HFF-Myc (cell line): ENCODE measurements at regions not wholly inside any gene's neighbourhood (a gene's known extent, or its start where the extent isn't known, plus 50 kb on each side); places are given as distances from the start of the nearest gene placed in this dataset.

Source experiments
- DNase-seq: peaks from one replicate; pipeline ENCODE4 v3.0.0-alpha.2; 2011; ENCODE audit warnings: low read depth; ENCODE audit errors: extremely low read depth
- H3K4me3 ChIP-seq: replicated peaks from 2 replicates; pipeline ENCODE4 v1.5.1; 2011; ENCODE audit warnings: low read depth, mild to moderate bottlenecking, control low read depth, low read length
- TF ChIP-seq, protein P1 (sequence below): IDR thresholded peaks from 2 replicates; pipeline ENCODE4 v1.5.1; 2012; ENCODE audit warnings: mild to moderate bottlenecking, low read depth, low read length, control low read depth; ENCODE audit errors: missing control alignments

DNA sequence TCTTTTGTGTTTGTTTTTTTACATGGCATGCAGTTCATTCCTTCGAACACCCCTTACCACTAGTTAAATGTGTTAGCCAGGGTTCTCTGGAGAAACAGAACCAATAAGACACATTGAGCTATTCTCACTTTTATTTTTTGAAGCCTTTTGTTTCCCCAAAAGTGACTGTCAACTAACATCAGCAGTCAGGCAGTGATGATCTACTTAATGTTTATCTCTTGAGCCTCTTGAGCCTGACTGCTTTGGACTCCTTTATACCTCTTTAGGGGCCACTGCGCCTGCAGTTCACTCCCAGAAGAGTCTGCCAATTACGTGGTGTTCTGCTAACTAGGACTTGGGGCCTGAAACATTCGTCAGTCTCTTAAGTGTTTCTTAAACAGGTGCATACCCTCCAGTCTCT, 163.7 kb upstream of the FLRT2 start:
- TF ChIP-seq, protein P1, sequence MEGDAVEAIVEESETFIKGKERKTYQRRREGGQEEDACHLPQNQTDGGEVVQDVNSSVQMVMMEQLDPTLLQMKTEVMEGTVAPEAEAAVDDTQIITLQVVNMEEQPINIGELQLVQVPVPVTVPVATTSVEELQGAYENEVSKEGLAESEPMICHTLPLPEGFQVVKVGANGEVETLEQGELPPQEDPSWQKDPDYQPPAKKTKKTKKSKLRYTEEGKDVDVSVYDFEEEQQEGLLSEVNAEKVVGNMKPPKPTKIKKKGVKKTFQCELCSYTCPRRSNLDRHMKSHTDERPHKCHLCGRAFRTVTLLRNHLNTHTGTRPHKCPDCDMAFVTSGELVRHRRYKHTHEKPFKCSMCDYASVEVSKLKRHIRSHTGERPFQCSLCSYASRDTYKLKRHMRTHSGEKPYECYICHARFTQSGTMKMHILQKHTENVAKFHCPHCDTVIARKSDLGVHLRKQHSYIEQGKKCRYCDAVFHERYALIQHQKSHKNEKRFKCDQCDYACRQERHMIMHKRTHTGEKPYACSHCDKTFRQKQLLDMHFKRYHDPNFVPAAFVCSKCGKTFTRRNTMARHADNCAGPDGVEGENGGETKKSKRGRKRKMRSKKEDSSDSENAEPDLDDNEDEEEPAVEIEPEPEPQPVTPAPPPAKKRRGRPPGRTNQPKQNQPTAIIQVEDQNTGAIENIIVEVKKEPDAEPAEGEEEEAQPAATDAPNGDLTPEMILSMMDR, result no peak
- no peak for DNase-seq
- no peak overlapping the region for H3K4me3 ChIP-seq

GRCh38 chr14:85380881-85381280, 149.1 kb upstream of the FLRT2 start:
- no peak for DNase-seq
- no peak overlapping the region for H3K4me3 ChIP-seq
- TF ChIP-seq, protein P1, result no peak

DNA sequence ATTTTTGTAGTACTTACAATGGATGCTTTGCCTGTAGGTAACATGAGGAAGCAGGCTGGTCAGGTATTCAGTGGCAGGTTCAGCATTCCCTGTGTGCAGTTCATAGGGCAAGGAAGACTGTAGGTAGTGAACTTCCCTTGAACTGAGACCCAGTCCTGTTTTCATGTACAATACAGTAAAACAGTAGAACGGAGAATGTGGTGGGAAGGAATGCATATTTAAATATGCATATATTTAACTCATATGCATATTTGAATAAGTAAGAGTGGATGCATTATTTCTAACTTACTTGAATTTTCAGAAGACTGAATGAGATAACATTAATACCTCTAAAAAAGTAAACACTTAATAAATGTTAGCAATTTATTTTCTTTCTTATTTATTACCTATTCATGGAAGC, 147.6 kb upstream of the FLRT2 start:
- H3K4me3 ChIP-seq, result no peak overlapping the region
- no peak for DNase-seq
- TF ChIP-seq, protein P1, result no peak

DNA sequence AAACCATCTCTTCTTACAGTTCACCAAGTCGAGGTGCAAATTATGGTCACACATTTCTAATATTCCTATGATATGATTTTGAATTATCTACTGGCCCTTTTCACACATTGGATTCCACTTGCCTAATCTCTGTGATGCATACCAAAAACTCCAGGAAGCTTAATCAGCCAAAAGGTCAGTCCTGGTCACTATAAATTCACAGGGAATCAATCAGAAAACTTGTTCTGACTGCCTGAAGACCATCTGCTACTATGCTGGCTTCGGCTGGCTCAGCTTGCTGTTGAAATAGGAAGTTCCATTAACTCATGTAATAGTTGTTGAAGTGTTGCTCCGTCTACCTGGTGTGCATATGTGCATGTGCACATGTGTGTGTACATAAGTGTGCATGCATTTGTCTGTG, 142.8 kb upstream of the FLRT2 start:
- TF ChIP-seq, protein P1, result no peak
- DNase-seq, result no peak

DNA sequence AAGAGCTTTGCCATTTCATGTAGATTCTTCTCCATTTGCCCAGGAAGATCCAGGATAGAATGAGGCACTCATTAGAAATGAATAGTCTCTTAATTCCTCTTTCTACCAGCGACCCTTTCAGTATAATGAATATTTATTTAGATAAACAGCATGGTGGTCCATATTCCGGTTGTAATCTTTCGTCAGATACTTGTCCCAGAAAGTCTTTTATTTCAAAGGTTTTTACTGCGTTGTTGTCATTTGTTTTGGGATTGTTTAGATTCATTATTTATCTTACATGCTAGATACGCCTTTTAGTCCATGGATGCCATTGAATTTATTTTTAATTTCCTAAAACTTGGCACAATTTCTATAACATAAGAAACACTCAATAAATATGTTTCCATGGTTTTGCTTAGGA, 139.7 kb upstream of the FLRT2 start:
- H3K4me3 ChIP-seq, result no peak overlapping the region
- TF ChIP-seq, protein P1, result no peak
- DNase-seq, result no peak

More for the DNA sequence above, 142.8 kb upstream of the FLRT2 start:
- no peak overlapping the region for H3K4me3 ChIP-seq

GRCh38 chr14:85391455-85391854, 138.5 kb upstream of the FLRT2 start:
- TF ChIP-seq, protein P1, result no peak
- no peak overlapping the region for H3K4me3 ChIP-seq
- DNase-seq, result no peak

DNA sequence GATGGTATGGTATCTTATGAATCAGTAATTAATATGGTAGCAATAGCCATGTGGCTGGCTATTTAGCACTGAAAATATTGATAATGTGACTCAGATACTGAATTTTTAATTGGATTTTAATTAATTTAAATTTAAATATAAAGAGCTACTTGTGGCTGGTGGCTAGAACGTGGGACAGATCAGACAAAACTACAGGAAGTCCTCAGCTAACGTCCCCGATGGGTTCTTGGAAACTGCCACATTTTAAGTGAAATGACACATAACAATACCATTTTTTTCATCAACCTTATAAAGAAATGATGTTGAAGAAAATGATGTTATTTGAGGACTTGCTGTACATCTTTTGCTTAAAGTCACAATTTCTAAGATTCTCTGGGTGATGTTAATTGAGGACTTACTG, 138.1 kb upstream of the FLRT2 start:
- no peak for DNase-seq
- TF ChIP-seq, protein P1, result no peak

More for the DNA sequence above, 138.1 kb upstream of the FLRT2 start:
- no peak overlapping the region for H3K4me3 ChIP-seq
